Psoas muscle (tissue), 7 donors: ENCODE measurements at regions not wholly inside any gene's neighbourhood (a gene's known extent, or its start where the extent isn't known, plus 50 kb on each side); places are given as distances from the start of the nearest gene placed in this dataset.

Experiments
- ATAC-seq, 4 donors: fragments of 200-7000 bp; cut with Tn5 transposase; one replicate each; pipeline ENCODE4 v1.9.1; 2020; ENCODE audit warnings: moderate library complexity in 3 of 4, mild to moderate bottlenecking in 2 of 4
- DNase-seq, 2 donors: peaks; one replicate each; pipeline ENCODE4 v3.0.0-alpha.2; 2020
- H3K27ac ChIP-seq: fragments of 200-600 bp; one replicate; pipeline ENCODE4 v1.8.0; 2022
- H3K27me3 ChIP-seq, 3 donors: fragments of 200-600 bp in 1 of 3; one replicate each; pipeline versions ENCODE4 v1.6.1 to v1.8.0; 2013 to 2022; ENCODE audit warnings: low read length in 2 of 3, mild to moderate bottlenecking in 2 of 3, moderate library complexity in 1 of 3; ENCODE audit not compliant: insufficient read depth in 3 of 3
- H3K36me3 ChIP-seq, 2 donors: fragments of 200-600 bp in 1 of 2; one replicate each; pipeline versions ENCODE4 v1.6.1 to v1.8.0; 2013 to 2022; ENCODE audit warnings: low read depth in 1 of 2, mild to moderate bottlenecking in 1 of 2, moderate library complexity in 1 of 2; ENCODE audit not compliant: insufficient read depth in 1 of 2
- H3K4me1 ChIP-seq: fragments of 200-600 bp; one replicate; pipeline ENCODE4 v1.8.0; 2022
- H3K4me3 ChIP-seq: fragments of 200-600 bp; one replicate; pipeline ENCODE4 v1.8.0; 2022; ENCODE audit warnings: mild to moderate bottlenecking
- H3K9me3 ChIP-seq: fragments of 200-600 bp; one replicate; pipeline ENCODE4 v1.8.0; 2022
- WGBS, 3 donors: extraction: QIAGEN DNeasy Blood & Tissue Kit; methylation state at CpG; one replicate each; pipeline versions ENCODE4 v1.1.6 to v1.1.7; 2013; 5-methylcytosine and 5-hydroxymethylcytosine counted together
- intact Hi-C, 2 donors: fragments of 100-400 bp; cut with DNase I; formaldehyde crosslinking; loops; one replicate each; pipeline versions ENCODE4 v1.11.0 to v1.14.2; 2022
- TF ChIP-seq, protein P1 (sequence below): fragments of 200-600 bp; IDR thresholded peaks from one replicate; pipeline ENCODE4 v1.8.0; 2022; ENCODE audit warnings: antibody characterized with exemption
- donor health status: healthy with polysubstance abuse.
- donor health status: DM: no; HTN: no; CAD: no; lungs with moderate emphysema.
- donor health status: Bipolar disorder and iron deficiency.
- donor health status: healthy.
- donor health status: DM: yes; HTN: yes; CAD: no.
- donor health status: DM: no; HTN: no; CAD: no.
- donor health status: DM: yes; HTN: yes; CAD: no.

GRCh38 chr10:121183707-121184106 is 332.5 kb downstream of the WDR11 start:
- H3K27me3 ChIP-seq = no peaks in the 10 kb centered on the region
- 15 to 27% (median 20%) methylated on average over 1 of the region's 1 CpG for WGBS, 3 donors
- DNase-seq = no peak
- intact Hi-C loops = no loop called here
- no peaks in the 10 kb centered on the region for H3K9me3 ChIP-seq
- no peak overlapping the region for H3K4me3 ChIP-seq
- TF ChIP-seq, protein P1, sequence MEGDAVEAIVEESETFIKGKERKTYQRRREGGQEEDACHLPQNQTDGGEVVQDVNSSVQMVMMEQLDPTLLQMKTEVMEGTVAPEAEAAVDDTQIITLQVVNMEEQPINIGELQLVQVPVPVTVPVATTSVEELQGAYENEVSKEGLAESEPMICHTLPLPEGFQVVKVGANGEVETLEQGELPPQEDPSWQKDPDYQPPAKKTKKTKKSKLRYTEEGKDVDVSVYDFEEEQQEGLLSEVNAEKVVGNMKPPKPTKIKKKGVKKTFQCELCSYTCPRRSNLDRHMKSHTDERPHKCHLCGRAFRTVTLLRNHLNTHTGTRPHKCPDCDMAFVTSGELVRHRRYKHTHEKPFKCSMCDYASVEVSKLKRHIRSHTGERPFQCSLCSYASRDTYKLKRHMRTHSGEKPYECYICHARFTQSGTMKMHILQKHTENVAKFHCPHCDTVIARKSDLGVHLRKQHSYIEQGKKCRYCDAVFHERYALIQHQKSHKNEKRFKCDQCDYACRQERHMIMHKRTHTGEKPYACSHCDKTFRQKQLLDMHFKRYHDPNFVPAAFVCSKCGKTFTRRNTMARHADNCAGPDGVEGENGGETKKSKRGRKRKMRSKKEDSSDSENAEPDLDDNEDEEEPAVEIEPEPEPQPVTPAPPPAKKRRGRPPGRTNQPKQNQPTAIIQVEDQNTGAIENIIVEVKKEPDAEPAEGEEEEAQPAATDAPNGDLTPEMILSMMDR = no peak
- H3K27ac ChIP-seq = no peak overlapping the region
- no peaks in the 10 kb centered on the region for H3K36me3 ChIP-seq
- no peak for ATAC-seq
- no peaks in the 10 kb centered on the region for H3K4me1 ChIP-seq

GRCh38 chr10:121185816-121186455 is 334.8 kb downstream of the WDR11 start:
- no peak for ATAC-seq
- Histone ChIP-seq H3K9me3 (no peaks in the 10 kb centered on the region), H3K36me3 (no peaks in the 10 kb centered on the region), H3K4me3 (no peak overlapping the region), H3K27ac (no peak overlapping the region), H3K27me3 (no peaks in the 10 kb centered on the region), H3K4me1 (no peaks in the 10 kb centered on the region)
- 62 to 67% (median 65%) methylated on average over 7 of the region's 7 CpGs for WGBS, 3 donors
- no peak for DNase-seq
- intact Hi-C loops = no loop called here
- TF ChIP-seq, protein P1 = no peak

DNA sequence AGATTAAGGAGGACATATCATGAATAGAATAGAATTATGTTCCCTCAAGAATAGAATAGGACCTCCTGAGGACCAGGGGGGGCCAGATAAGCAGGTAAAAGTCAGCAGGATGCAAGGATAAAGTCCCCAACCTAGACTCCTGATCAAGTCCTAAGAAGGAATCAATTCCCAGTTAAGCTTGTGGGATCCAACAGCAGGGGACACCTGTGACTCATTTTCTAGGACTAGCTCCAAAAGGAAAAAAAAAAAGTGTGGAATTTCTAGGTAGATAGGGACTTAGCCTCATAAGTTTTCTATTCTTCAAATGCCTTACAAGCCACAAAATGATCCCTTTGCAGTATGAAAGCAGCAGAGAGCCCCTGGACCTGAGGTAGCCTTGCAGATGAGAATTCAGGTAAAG is 336.2 kb downstream of the WDR11 start:
- TF ChIP-seq, protein P1 = no peak
- H3K36me3 ChIP-seq = no peaks in the 10 kb centered on the region
- H3K27me3 ChIP-seq = no peaks in the 10 kb centered on the region
- H3K27ac ChIP-seq = no peak overlapping the region
- ATAC-seq (no peak), DNase-seq (no peak)
- H3K9me3 ChIP-seq = no peaks in the 10 kb centered on the region
- intact Hi-C loops = no loop called here
- no peaks in the 10 kb centered on the region for H3K4me1 ChIP-seq
- H3K4me3 ChIP-seq = no peak overlapping the region

- Histone ChIP-seq H3K27ac (no peak overlapping the region), H3K4me1 (no peaks in the 10 kb centered on the region), H3K27me3 (no peaks in the 10 kb centered on the region), H3K36me3 (no peaks in the 10 kb centered on the region), H3K4me3 (no peak overlapping the region), H3K9me3 (no peaks in the 10 kb centered on the region)
- TF ChIP-seq, protein P1 = no peak
- ATAC-seq (no peak), DNase-seq (no peak)
- WGBS, 3 donors = 14 to 22% (median 17%) methylated on average over 6 of the region's 6 CpGs
- intact Hi-C loops = no loop called here
Observed at GRCh38 chr10:121188005-121188404, 336.8 kb downstream of the WDR11 start.

DNA sequence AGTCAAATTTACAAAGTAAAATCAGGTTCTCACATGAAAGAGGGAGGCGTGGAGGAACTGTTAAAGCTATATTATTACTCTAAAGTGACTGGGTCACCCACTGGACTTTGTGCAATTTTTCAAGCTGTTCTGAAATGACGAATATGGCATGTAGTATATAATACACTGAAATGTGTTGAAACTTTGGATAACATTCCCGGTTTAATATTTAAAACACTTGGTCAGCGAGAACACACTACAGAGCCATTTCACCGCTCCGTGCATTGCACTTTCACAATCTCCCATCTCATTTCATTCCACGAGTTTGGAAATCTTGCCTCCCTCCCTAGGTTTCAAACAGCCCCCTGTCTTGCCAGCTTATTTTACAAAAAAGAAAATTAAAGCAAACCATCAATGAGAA is 337.9 kb downstream of the WDR11 start:
- WGBS, 3 donors = 72 to 78% (median 77%) methylated on average over 7 of the region's 7 CpGs
- Histone ChIP-seq H3K36me3 (no peaks in the 10 kb centered on the region), H3K4me3 (no peak overlapping the region), H3K27ac (no peak overlapping the region), H3K9me3 (no peaks in the 10 kb centered on the region), H3K27me3 (no peaks in the 10 kb centered on the region), H3K4me1 (no peaks in the 10 kb centered on the region)
- ATAC-seq (no peak), DNase-seq (no peak)
- TF ChIP-seq, protein P1 = no peak
- intact Hi-C loops = no loop called here
